SW480 (cell line): ENCODE measurements at regions not wholly inside any gene's neighbourhood (a gene's known extent, or its start where the extent isn't known, plus 50 kb on each side); places are given as distances from the start of the nearest gene placed in this dataset.
A peak's percentile ranks its signal among the peaks of the same experiment; 100 is the strongest.

Experiments
- DNase-seq: peaks from one replicate; pipeline ENCODE4 v3.0.0-alpha.2; 2016; ENCODE audit warnings: low spot score

DNA sequence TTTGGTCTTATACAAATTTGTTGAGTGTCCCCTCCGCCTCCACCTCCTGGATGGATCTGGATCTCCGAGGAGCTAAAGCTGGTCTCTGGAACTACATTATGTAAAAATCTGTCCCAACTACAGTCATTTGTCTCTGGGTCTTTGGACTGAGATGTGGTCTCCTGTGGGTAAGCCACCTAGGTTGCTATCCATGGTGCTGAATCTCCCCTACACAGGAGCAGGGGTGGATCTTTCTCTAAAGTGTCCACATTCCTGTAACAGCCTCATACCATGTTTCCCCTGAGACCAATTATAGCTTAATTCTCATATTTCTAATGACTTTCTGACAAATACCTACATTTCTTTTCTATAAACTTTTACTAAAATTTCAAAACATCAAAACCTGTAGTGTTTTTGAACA is 625.8 kb downstream of the TAFA4 start:
- no peak for DNase-seq

- DNase-seq = no peak
Measured at GRCh38 chr3:68295457-68295856, 636.9 kb downstream of the TAFA4 start.

GRCh38 chr3:68290333-68290732 is 635.9 kb upstream of the SUCLG2 start:
- no peak for DNase-seq

GRCh38 chr3:68288085-68288484 is 633.7 kb upstream of the SUCLG2 start:
- DNase-seq = no peak

DNA sequence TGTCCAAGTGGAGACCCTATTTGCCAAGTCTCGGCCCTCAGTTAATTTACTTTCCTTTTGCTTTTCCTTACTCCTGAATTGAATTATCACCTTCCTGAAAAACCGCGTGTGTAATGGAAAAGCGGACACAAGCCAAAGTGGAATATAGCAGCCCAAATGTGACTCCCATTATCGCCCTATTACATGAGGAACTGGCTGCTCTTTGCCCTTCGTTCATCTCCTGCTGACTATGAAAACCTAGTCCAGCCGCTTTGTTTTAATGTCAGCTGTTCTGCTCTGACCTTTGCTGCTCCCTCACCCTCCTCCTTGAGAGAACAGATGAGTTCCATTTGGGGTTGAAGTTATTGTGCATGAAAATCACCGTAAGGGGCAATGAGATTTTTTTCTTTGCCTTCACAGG is 632.7 kb upstream of the SUCLG2 start:
- DNase-seq = no peak

GRCh38 chr3:68274286-68274685 is 619.9 kb upstream of the SUCLG2 start:
- no peak for DNase-seq

- no peak for DNase-seq
Measured at GRCh38 chr3:68271145-68271544, 616.7 kb upstream of the SUCLG2 start.

DNA sequence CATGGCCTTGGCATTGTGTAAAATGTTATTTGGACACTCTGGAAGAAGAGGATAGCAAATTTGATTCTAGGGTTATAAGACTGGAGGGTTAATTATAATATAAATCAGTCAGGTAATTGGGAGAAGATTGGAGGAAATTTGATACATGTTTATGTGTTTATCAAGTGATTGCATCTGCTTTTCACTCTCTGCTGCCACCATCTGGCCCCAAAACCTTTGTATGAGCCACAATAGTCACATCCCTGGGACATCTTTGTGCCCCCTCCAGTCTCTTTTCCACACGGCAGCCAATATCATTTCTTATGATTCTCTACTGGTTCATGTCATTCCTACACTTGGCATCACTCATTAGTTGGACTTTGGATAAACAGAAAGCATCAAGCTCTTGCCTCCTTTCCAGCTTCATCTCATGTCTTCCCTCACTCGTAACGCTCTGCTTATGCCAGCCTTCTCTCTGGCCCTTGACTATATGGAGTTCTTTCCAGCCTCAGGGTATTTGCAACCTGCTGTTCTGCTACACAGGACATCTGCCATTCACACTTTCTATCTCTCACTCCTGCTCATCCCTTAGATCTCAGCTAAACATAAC is 602.3 kb upstream of the SUCLG2 start:
- DNase-seq = no peak

- DNase-seq = no peak
Measured at GRCh38 chr3:68249265-68249664, 594.9 kb upstream of the SUCLG2 start.

DNA sequence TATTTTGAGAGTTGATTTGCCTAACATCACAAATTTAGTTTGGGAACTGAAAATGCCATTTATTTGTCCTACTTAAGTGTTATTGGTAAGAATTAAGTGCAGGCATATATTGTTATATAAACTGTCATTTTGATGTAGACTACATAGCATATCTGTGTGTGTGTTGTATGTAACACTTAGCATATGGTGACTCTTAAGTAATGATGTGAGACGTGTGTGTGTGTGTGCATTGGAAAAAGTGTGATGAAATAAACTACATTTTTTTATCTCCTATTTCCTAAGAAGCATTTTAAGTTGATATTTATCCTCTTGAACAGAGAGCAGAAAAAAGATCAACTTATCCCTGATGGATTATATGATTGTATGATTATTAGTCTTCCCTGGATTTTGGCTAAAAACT is 588.2 kb upstream of the SUCLG2 start:
- DNase-seq = no peak

- DNase-seq = no peak
Measured at GRCh38 chr3:68239542-68239941, 585.1 kb upstream of the SUCLG2 start.

DNA sequence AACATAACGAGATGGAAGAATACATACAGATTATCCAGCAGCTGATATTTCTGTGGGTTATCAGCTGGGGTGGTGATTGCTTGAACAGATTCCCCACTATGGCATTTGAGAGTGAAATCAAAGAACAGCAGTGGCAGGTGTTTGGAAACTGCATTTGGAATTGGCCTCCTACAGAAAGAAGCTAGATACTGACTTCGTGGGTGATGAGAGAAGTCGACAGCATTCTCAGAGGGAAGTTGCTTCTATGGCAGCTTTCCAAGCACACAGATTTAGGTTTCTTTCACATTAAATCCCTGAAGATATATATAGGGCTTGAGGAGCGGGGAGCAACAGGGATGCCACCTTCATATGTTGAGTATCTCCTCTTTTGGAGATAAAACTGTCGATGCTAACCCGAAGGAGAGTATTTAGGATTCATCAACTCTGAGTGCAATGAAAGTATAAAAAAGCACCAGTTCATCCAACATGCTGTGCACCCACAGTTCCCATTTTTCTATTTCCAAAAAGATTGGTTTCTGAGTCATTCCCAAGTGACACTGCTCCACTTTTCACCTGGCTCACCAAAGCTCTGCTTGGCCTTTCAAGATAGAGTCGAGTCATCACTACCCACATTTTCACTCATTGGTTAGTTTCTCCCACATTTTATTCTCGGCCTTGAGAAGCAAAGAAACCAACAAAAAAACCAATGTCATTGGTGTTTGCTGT is 579.8 kb upstream of the SUCLG2 start:
- no peak for DNase-seq

DNA sequence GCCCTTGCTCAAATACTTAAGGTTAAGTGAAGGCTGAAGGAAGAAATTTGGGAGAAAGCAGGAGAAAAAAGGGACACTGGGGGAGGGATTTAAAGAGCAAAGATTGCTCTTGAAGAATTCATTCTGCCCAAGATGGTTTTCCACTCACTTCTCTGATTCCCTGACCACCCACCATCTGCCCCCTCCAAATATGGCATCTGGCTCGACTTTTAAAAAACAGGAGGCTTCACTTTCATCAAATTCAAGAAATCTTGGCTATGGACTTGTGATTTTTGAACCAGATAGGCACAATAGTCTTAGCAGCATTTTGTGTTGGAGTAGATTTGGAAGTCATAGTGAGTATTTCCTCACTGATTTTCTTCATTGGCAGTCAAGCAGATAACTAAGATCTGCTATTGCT is 574.4 kb upstream of the SUCLG2 start:
- DNase-seq = no peak

- no peak for DNase-seq
Measured at GRCh38 chr3:68220832-68221231, 566.4 kb upstream of the SUCLG2 start.

GRCh38 chr3:68211637-68212036 is 557.2 kb upstream of the SUCLG2 start:
- no peak for DNase-seq

DNA sequence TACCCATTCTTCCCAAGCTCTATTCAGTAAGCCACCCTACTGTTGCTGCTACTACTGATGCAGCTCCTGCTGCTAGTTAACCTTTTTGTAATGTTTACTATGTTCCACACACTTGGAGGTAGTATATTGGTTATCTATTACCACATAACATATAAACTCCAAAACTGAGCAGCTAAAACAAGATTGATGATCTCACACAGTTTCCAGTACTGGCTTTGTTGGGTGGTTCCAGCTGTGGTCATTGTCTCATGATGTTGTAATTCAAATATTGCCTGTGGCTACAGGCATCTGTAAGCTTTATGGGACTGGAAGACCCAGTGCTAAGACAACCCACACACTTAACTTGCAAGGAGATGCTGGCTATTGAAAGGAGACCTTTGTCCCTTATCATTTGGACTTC is 556.2 kb upstream of the SUCLG2 start:
- DNase-seq = no peak

- DNase-seq = no peak
Measured at GRCh38 chr3:68207327-68207726, 552.9 kb upstream of the SUCLG2 start.

DNA sequence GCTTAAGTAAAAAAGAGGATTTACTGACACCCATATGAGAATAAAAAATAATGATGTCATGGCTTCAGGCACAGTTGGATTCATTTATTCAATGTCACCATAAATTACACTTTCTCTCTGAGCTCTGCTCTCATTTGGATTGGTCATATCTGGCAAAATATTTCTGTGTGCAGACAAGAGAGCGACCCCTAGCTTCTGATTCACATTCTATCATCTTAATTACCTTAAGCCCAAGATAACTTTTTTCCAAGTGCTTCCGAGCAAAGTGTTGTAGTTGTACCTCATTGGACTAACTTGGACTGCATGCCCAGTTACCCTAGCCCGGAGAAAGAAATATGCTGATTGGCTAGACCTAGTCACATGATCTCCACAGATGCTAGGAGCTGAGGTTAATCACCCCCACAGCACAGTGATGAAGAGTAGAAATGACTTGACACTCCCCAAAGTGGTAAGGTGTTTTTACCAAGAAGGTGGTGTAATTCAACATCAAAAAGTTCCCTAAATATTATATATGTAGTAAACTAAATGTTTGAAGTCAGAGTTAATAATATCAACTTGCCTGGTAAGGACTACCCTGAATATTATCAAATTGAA is 552.2 kb upstream of the SUCLG2 start:
- DNase-seq = peak; percentile 0

DNA sequence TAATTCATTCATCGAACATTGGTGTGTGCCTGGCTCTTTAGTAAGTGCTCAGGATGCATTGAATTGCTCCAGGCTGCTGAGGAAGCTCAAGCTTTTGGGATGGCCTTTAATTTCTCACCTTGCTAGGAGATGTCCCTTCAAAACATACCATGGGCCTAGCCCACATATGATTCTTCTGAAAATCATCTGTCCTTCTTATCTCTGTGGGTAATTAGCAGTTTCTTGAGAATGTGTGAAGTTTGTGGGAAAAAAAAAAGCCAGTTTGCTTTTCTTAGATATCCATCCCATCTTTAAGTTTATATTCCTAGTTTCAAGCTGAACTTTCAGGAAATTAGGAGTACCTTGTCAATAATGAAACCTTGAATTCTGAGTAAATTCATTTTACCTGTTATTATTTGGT is 532.3 kb upstream of the SUCLG2 start:
- DNase-seq = no peak

GRCh38 chr3:68176600-68176999 is 522.2 kb upstream of the SUCLG2 start:
- no peak for DNase-seq

GRCh38 chr3:68173012-68173634 is 518.7 kb upstream of the SUCLG2 start:
- no peak for DNase-seq

GRCh38 chr3:68172039-68172438 is 517.6 kb upstream of the SUCLG2 start:
- DNase-seq = no peak

- DNase-seq = no peak
Measured at GRCh38 chr3:68163968-68164367, 509.6 kb upstream of the SUCLG2 start.
